HG03064 (cell line): ENCODE measurements at regions not wholly inside any gene's neighbourhood (a gene's known extent, or its start where the extent isn't known, plus 50 kb on each side); places are given as distances from the start of the nearest gene placed in this dataset.

Source experiments
- ATAC-seq: cut with Tn5 transposase; IDR thresholded peaks from one replicate; pipeline ENCODE4 v1.9.1; 2021; ENCODE audit warnings: low read depth; ENCODE audit not compliant: unreplicated experiment

DNA sequence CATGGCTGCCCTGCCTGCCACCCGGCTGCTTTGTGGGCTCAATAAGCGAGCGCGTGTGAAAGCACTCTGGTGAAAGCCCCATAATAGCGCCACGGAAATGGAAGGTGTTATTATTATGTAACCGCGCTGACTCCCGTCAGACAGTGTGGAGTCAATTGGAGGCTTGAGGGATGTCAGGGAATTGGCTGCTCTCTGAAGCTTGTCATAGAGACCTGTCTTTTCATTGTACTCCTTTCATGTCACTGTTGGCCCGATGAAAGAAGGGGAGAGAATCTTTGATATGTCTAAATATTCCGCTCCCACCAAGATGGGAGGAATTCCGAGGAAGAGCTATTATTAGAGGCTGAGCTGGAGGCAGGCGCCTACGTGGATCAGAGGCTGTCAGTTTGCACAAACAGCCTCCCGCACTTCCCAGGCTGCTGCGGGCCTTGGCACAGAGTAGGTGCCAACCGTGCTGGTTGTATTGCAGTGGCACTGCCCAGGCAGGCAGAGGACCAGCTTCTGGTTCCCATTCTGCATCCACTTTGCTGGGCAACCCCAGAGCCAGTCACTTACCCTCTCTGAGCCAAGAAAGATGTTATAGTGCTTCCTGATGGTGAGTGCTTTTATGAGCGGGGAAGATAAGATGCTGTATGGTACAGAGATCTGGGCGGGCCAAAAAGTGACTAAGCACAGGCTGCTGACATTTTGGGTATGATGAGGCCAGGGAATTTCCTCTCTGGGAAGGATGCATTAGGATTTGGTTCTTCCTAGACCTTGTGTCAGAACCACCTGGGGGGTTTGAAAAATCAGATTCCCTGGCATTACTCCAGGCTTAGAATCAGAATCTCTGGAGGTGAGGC lies 151.4 kb downstream of the RPS24 start:
- ATAC-seq = no peak

DNA sequence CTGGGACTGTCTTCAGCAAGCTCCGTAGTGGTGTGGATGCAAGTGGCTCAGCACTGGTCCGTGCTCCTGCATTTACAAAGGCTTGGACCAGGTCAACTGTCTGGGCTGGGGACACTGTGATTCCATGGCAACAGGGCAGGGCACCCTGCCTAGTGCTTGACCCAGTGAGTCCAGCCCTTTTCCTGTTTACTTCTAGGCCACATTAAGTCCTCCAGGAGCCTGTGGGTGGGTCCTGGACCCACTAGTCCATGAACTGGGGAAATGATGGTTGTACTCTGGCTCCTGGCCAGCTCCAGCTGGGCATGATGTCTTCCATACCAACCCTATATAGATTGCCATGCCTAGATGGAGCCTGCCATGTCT lies 152.0 kb downstream of the RPS24 start:
- ATAC-seq = no peak

DNA sequence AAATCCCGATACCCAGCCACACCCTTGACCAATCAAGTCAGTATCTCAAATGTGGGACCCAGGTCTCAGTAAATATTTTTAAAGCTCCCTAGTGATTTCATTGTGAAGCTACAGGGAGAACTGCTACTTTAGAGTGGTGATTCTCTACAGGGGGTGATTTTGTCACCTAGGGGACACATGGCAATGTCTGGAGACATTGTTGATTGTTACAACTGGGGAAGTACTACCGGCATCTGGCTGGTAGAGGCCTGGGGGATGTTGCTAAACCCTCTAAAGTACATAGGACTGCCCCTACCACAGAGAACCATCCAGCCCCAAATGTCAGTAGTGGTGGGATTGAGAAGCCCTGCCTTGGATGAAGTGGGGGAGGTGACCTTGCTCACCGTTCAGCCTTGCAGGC lies 152.9 kb downstream of the RPS24 start:
- no peak for ATAC-seq

DNA sequence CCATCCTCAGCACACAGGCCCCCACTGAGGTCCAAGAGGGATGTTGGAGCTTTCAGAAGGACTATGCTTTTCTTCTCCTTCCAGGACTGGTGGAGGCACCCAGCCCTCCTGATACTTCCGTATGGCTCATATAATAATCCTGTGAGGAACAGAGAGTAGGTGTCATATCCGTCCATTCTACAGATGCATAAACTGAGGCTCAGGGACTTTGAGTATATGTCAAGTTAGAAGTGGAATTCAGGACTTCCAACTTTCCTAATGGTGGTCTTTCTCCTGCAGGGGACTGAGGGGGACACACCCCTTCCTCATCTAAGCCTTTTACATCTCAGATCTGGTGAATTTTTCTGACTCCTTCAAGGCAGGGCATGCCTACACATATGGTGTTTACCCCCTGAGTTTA lies 153.7 kb downstream of the RPS24 start:
- ATAC-seq = no peak

DNA sequence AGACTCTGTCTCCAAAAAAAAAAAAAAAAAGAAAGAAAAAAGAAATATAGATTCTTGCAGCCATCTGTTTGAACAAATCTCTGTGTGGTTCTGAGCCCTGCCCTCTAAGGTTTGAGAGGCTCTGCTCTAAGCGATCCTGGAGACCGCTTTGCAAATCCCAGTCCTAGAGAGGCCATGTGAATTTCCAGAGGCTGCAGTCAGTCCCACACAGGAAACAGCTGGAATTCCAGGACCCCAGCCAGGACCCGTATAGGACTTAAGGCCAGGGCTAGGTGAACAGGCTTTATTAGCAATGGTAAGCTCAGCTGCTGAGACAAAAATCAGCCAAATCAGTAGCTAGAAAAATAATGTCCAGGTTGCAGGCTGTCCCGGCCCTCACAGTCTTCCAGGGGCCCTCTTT lies 154.8 kb downstream of the RPS24 start:
- no peak for ATAC-seq

DNA sequence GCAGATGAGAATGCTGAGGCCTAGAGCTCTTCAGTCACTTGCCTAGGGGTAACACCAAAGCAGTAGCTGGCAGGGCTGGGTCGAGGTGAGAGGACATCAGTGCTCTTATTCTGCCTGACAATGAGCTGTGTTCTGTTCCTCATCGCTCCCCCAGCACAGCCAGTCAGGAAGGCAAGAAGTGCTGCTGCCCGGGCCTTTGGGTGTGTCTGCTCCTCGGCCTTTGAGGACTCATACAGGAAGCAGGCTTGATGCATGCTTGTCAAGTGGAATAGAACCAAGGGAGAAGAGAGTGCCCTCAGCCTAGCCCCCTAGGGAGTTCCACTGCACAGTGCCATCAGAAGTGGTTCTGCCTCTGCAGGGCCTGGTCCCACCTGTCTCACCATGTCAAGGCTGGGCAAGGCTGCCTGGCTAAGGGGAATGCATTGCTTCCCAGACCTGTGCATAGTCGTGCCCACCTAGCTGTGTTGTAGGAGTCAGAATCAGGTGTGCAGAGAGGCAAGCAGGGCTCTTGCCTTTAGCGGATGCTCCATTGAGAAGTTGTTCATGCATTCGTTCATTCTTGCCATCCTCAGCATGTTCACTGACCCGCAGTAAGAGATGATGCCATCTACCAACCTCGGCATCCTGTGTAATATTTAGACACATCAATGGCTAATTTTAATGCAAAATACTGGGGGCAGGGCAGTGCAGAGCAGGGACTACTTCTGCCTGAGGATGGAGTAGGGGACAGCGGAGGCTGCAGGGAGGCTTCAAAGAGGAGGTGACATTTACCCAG lies 156.6 kb downstream of the RPS24 start:
- no peak for ATAC-seq

DNA sequence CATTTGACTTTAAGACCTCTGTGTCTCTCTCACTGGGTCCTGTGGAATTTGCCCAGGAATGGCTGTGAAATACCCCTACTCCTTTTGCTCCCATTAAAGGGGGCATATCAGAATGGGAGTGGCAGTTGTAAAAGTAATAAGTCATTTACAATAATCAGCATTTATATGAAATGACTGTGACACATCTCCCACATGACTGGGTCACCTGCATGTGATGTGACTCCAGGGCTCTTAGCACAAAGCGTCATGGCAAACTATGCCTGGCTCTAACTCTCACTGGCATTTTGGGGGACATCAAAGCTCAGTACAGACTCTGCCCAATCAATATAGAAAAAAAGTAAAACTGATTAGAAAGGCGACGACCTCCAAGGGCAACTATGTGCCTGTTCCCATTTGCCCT lies 157.6 kb downstream of the RPS24 start:
- ATAC-seq = no peak

DNA sequence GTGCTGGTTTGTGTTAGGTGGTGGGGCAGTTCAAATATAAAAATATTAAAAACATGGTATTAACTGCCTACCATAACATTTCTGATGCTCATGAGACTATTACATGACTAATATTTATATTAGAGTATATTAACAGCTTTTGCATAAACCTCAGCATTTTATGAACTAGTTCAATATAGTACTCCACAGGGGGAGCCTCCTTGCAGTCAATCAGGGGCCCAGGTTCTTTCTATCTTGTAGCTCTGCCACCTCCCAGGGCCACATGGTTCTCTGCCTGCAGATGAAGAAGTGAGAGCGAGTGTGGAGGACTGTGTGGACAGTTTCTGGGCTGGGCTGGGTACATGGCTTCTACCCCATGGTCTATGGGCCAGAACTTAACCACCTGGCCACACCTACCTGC lies 159.5 kb downstream of the RPS24 start:
- ATAC-seq = no peak

DNA sequence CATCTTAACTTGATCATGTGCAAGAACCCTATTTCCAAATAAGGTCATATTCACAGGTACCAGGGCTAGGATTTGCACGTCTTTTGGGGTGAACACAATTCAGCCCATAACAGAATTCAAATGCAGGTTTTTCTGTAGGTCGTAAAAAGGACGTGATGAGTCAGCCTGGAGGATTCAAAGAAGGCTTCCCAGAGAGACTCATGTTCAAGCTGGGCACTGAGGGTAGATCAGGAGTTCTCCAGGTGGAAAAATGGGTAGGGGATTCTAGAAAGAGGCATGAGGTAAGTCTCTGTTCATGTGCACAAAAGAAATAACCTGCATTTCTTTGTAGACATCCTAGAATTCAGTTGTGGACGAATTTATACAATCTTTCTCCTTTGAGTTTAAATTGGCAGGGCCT lies 160.4 kb downstream of the RPS24 start:
- ATAC-seq = no peak

DNA sequence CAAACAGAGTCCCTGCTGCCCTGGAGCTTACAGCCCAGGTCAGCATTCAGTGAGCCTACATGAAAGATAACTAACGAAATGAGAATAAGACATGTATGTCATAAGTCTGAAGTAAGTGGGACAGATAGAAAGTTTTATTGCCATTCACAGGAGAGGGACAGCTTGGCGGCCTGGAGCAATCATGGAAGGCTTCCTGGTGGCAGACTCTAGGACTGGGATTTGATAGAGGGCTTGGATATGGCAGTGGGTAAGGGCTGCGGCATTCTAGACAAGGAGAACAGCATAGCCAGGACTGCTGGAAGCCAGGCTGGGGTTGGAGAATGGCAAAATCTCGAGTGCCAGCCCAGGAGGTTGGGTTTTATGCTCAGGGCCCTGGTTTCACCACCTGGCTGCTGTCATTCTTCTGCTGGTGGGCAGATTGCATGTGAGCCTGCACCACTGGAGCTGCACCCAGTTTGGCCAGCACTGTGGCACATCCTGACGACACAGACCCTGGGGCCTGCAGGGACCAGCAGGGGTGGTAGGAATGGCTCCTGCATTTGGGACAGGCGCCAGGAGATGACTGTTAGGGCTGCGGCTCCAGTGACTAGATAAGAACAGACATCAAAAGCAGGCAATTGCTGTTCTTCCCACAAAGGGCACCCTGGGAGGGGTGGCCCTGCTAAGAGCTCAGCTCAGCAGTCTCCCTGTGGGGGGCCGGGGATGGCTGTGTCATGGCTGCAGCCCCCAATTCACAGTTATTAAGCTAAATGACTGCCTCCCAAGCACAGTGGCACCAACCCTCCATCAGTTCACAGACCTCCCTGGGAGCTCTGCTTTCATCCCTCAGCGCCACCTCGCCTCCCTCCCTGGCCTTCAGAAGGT lies 161.1 kb downstream of the RPS24 start:
- ATAC-seq = no peak

DNA sequence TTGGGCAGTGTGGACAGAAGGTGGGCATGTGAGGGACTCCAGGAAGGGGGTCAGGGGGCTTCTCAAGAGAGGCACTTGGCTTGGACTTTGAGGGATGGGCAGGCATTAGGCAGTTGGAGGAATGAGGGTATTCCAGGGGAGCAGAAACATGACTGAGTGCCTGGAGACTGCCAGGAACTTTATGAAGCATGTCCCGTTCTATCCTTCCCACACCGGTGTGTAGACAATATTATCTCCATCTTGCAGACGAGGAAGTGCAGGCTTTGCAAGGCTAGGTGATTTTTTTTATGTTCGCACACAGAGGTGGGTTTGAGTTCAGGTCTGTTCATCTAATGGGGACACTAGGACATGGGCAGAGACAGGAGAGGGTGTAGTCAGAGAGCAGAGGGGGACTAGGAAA lies 162.7 kb downstream of the RPS24 start:
- ATAC-seq = no peak

DNA sequence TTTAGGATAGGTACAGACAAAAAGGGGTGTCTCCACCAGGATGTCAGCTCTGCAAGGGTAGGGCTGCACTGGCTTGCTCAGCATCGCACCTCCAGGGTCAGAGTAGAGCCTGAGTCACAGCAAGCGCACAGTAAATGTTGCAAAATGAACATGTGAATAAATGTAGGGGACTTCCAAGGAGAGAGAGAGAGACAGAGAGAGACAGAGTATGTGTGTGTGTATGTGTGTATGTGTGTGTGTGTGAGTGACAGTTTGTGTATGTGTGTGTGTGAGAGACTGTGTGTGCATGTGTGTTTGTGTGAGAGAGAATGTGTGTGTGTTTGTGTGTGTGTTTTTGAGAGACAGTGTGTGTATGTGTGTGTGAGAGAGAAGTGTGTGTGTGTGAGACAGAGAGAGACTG lies 163.3 kb downstream of the RPS24 start:
- ATAC-seq = no peak

DNA sequence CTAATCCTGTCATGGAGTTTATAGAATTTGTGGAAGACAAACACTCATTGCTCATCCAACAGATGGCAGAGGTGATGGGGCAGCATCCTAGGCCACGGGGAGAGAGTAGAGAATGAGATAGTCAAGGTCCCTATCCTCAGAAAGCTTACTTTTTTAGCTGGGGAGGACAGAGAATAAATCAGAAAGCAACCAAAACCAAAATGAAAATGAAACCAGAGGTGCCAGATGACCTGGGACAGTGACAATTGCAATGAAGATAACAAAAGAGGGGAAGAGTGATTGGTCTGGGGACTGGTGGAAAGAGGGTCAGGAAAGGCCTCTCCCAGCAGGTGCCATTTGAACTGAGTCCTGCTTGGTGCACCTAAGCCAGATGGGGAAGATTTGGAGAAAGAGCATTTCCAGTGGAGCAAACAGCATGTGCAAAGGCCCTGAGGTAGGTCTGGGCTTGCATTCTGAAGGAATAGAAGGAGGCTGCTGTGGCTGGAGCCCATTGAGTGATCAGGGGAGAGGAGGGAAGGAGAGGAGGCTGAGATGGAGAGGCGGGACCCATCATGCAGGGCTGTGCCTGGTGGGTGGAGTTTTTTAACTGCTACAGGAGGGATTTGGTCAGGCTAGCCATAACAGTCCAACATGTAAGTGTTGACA lies 164.1 kb downstream of the RPS24 start:
- no peak for ATAC-seq

DNA sequence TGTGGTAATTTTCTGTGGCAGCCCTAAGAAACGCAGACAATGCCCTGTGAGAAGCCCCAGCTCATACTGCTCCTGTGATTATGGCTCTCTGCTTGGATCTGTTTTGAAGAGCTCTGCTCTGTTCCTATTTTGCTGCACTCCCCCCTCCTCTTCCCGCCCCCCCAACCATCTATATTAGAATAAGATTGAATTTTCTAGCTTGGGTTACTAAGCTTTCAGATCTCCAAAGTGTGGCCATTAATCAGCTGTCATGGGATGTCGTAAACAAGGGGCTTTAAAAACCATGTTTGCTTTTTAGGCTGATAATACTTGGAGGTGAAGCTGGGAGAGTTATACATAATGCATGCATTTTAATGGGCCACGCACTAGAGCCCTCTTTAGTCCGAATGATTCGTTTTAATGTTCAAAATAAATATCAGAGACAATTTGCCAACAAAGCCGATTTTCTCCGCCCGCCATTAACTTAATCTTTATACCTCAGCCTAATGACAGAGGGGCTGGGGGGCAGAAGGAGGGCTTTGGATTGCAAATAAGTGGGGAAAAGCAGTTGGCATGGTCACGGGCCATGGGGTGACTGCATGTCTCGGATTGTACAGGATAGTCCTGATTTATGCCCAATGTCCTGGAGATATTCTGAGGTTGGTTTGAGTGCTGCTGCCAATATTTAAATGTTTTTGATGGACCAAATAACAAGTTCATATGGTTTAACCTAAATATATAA lies 165.5 kb downstream of the RPS24 start:
- no peak for ATAC-seq

DNA sequence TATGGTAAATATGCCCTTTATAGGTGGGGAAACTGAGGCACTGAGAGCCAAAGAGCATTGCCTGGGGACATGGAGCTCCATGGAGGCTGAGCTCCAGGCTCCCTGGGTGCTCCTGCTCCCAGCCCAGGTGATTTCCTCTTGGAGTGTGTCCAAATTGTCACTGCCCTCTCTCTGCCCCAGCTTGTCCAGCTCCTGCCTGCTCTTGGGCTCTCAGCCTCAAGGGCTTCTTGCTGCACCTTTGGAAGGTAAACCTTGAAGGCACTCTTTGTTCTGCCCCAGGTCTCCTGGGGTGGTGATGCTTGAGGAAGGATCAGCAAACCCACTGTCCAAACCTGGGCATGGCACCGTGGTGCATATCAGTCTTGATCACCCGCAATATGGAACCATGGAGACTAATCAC lies 166.1 kb downstream of the RPS24 start:
- ATAC-seq = no peak

DNA sequence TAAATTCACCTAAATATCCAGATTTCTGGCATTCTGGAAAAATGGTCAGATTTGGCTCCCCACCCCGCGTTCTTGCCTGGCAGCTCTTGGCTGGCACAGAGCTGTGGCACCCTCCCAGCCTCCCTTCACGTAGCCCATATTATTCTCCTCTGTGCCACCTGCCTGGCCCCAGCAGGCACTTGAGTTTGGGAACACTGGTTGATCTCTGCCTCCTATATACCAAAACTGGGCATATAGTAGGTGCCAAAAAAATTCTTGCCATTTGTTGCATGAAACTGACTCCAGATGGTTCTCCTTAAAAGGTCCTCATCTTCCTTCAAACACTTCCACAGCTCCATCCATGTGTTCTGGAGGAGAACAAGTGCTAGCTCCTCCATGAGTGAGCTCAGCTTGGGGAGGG lies 167.0 kb downstream of the RPS24 start:
- no peak for ATAC-seq

DNA sequence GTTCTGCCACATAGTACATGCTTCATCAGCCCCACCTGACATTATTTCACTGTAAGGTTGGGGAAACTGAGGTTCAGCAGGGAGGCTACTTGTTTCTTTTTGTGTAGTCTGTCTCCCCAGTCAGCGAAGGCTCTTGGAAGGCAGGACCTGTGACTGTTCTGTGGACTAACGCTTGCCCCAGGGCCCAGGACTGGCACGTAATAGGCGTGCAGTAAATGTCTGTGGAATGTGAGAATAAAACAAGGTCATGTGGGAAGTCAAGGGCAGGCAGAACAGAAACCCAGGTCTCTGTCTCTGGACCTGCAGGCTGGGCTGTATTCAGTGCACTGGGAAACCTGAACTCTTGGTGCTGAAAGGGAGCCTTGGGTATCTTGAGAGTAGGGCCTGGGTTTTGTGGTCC lies 168.7 kb downstream of the RPS24 start:
- no peak for ATAC-seq

DNA sequence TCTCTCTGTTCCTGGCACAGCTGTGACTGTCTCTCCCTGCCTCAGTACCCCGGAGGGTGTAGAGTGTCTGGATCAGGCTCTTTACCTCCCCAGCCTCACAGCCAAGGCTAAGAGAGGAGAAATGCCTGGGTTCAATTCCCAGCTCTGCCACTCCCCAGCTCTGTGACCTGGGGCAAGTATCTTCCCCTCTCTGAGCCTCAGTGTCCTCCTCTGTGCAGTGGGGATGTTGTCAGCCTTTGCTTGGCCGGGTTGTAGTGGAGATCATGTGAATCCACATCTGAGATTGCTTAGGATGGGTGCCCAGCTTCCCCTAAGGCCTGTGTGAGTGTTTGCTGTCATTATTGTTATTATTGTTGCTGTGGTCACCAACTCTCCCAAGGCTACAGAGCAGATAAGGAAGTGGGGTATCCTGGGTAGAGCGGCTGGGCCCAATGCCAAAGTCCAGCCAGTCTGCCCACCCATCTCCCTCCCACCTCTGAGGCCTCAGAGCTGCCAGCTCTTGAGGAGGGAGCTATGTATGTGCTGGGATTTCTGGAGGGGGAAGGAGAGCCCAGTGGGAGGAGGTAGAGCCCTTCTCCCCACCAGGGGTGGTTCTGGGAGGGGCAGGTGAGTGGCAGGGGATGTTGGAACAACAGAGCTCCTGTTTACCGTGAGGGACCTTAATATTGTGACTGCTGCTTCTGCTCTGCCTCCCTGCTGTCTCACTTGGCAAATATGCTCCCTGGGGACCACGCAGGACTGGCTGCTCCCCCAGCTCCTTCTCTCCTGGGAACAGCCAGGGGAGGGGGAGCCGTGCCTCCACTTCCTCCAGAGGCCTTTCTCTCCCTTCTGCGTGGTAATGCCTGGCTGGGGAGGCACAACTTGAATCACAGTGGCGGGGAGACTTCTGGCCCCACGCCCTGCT lies 170.5 kb downstream of the RPS24 start:
- ATAC-seq = no peak

DNA sequence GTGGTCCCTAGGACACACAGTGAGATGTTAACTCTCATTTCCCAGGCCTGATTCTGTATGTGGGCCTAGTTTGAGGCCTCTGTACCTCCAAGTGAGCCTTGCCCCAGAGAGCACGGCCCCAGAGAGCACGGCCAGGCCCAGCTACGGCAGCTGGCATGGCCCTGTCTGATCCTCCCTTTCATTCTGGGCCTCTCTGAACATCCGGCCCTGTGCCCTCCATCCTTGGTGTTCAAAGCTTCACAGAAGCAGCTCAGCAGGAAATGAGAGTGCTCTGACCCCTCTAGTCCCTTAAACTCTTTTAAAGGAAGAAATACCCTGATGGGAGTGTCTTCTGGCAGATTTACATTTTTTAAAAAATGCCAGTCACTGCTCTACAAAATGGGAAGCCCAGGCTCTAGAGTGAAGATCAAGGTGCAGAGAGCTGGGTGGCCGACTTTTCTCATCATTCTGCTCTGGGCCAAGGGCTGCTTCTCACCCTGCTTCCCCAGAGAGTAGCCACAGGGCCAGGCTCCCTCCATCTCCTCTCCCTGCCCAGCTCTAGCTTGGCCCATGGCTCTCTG lies 171.9 kb downstream of the RPS24 start:
- no peak for ATAC-seq
